HG03025 (cell line): ENCODE measurements at regions not wholly inside any gene's neighbourhood (a gene's known extent, or its start where the extent isn't known, plus 50 kb on each side); places are given as distances from the start of the nearest gene placed in this dataset.

Source experiments
- ATAC-seq: cut with Tn5 transposase; IDR thresholded peaks from one replicate; pipeline ENCODE4 v1.9.1; 2021; ENCODE audit warnings: mild to moderate bottlenecking, moderate library complexity; ENCODE audit not compliant: unreplicated experiment, low FRiP score

GRCh38 chr3:163891771-163892170 is 1186.5 kb downstream of the SI start:
- no peak for ATAC-seq

DNA sequence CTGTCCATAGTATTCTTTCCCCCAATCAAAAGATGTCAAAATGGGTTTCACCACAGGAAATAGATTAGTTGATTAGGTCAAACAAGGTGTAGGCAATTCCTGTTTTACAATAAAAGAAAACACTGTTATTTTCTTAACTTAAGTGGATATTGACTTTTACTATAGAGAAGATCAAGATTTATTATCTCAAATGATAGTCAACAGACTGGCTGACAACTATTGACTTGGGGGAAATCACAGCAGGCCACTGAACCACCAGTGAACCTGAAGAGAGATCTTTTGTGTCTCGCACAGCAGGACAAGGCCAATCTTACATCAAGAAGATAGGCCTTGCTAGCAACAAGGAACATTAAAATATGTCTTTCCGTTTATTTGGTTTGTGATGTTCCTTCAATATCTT is 1187.6 kb downstream of the SI start:
- ATAC-seq = no peak

GRCh38 chr3:163879172-163879571 is 1199.1 kb downstream of the SI start:
- no peak for ATAC-seq

GRCh38 chr3:163878396-163878795 is 1199.9 kb downstream of the SI start:
- ATAC-seq = no peak

GRCh38 chr3:163877805-163878204 is 1200.5 kb downstream of the SI start:
- no peak for ATAC-seq

DNA sequence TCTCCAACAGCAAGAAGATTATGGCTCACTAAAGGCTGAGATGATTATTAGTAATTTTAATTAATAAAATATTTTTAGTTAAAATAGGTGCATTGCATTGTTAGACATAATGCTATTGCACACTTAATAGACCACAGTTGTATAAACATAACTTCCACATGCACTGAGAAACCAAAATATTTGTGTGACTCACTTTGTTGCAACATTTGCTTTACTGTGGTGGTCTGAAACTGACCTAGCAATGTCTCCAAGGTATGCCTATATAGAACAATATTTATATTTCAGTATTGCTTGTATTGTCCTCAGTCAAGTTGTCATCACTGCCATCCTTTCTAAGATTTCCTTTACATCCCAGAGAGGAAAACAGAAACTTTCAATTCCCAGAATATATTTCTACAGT is 1215.2 kb downstream of the SI start:
- no peak for ATAC-seq

- no peak for ATAC-seq
These were observed 1226.1 kb downstream of the SI start for GRCh38 chr3:163852233-163852632.

DNA sequence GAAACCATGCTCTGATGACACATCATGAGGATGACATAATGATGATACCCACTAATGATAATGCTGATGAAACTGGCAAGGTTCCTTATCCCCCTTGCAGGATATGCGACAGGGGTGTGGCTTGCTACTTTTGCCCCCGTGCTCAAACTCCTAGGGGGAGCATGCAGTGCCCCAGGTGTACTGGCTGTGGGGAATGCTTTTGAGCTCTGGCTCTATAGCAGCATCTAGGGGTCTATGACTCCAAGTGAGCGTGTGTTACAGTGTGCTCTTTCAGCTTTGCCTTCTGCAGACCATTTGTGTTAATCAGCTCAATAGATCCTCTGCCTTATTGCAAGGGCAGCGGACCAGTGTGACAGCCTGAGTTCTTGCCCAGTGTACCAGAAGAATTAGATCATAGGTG is 1239.5 kb downstream of the SI start:
- ATAC-seq = no peak

- ATAC-seq = no peak
These were observed 1245.7 kb downstream of the SI start for GRCh38 chr3:163832547-163832946.

GRCh38 chr3:163821841-163822240 is 1256.5 kb downstream of the SI start:
- ATAC-seq = no peak

- ATAC-seq = no peak
These were observed 1261.3 kb downstream of the SI start for GRCh38 chr3:163817015-163817414.

DNA sequence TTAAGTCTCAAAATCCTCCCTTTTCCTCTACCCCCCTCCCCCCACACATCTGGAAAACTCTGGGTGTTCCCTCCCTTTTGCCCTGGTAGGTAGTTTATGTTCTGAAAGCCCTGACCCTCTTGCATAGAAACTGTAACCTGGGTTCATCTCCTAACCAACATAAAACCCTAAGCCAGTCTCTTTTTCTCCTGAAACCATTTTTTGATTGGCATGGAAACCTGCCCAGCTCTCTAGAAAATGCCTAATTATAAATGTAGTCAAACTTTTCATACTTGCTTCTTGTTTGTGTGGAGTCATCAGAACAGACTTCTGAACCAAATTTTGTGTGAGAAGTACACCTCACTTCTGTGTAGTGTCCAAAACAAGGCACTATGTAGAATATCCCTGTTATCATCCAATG is 1264.4 kb downstream of the SI start:
- no peak for ATAC-seq

DNA sequence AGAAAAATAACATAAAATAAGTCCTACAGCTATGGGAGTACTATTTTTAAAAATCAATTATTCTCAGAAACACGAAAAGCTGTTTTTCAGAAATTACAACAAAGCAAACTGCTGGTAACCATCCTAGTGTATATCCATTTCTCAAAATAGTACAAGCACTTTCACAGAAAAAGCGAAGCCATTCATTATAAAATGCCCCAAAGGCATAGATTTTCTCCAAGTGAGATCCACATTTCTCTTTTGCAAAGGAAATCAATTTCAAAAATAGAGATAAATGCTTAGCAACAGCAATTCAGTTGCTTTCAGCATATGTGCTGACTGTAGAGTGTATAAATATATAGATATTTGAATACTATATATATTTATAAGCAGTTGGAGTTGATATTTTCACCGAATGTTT is 1266.3 kb downstream of the SI start:
- ATAC-seq = no peak

GRCh38 chr3:163809540-163809993 is 1268.7 kb downstream of the SI start:
- peak; percentile 88 for ATAC-seq

DNA sequence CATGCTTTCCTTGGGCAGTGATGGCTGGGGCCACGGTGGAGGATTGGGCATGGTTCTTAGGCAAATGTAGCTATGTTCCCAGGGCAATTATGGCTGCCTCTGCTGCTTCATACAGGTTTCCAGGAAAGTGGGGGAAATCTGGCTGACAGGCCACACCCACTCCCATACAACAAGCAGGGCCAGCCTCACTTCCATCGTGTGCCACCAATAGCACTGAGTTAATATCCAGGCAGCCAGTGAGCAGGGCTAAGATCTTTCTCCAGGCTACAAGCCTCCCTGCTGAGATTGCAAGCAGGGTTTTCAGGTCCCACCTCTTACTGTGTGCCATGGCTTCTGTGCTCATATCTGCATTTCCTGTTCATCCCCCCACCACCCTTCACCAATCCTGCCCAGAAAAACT is 1291.9 kb downstream of the SI start:
- ATAC-seq = no peak

- ATAC-seq = no peak
These were observed 1292.6 kb downstream of the SI start for GRCh38 chr3:163785693-163786092.

- ATAC-seq = no peak
These were observed 1298.6 kb downstream of the SI start for GRCh38 chr3:163779396-163780344.

- no peak for ATAC-seq
These were observed 1301.6 kb downstream of the SI start for GRCh38 chr3:163776743-163777142.

GRCh38 chr3:163773136-163773535 is 1305.2 kb downstream of the SI start:
- no peak for ATAC-seq

DNA sequence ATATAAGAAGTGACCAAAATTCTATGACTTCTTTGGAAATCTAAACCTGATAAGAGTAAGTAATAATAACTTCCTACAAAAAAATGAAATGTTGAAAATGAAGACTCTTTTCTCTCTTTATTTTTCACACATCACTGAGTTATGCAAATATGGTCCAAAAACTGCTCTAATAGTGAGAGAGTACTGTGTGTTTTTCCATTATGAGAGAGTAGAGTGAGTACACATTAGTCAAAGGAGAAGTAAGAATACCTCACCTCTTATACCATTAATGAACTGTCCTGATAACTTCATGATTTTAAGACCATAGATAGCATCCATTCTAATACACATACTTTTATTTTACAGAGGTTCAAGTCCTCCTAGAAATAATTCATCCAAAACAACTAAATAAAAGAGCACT is 1310.2 kb downstream of the SI start:
- peak; percentile 75 for ATAC-seq

- no peak for ATAC-seq
These were observed 1312.2 kb downstream of the SI start for GRCh38 chr3:163766112-163766511.

- ATAC-seq = no peak
These were observed 1325.3 kb downstream of the SI start for GRCh38 chr3:163753033-163753432.
